ENCODE measurements at regions not wholly inside any gene's neighbourhood (a gene's known extent, or its start where the extent isn't known, plus 50 kb on each side); places are given as distances from the start of the nearest gene placed in this dataset.

DNA sequence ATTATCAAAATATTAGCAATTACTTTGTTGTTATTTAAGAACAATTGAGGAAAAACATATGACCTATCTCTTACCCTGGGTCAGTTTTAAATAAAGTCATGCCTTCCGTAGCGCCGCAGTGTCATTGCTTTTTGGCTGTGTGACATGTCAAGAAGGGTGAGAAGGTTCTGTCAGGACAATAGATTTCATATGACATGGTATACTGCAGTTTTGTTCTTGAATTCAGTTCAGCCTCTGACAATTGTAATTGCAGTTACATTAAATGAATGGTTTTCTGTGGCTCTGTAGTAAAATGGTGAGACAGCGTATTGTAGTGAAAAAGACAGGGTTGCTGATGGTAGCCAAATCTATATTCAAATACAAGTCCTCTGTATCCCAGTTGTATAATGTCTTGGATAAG is 307.2 kb downstream of the CDH2 start:
- Histone ChIP-seq H3K27me3 (ENCODE audit: insufficient read depth, low read depth) (no peaks in the 10 kb centered on the region), H4K20me1 (ENCODE audit: insufficient read depth) (no peaks in the 10 kb centered on the region), H3K4me2 (no peak overlapping the region), H3K36me3 (ENCODE audit: low read depth) (no peaks in the 10 kb centered on the region), H3K4me1 (replicated peaks; ENCODE audit: insufficient read depth) (no peaks in the 10 kb centered on the region), H3K79me2 (ENCODE audit: low read depth) (no peaks in the 10 kb centered on the region), H3K9me2 (ENCODE audit: insufficient read depth) (no peaks in the 10 kb centered on the region), H3K4me3 (no peak overlapping the region), H3K9me3 (ENCODE audit: insufficient read depth, low read depth) (no peaks in the 10 kb centered on the region), H3K27ac (no peak overlapping the region), H3F3A (ENCODE audit: insufficient read depth, low read depth) (no peaks in the 10 kb centered on the region), H2AFZ (no peak overlapping the region)
- POLR2A ChIA-PET (ENCODE audit: unreplicated experiment), result no interaction called here
- DNase-seq, result no peak
- intact Hi-C loops (cut with micrococcal nuclease; ENCODE audit: unreplicated experiment), result loop anchor here (10.0 kb wide), 1 partner anchor 245 kb away; no protein-coding TSS in a partner anchor
- CTCF ChIA-PET, result no interaction called here
- TF ChIP-seq, protein P1, sequence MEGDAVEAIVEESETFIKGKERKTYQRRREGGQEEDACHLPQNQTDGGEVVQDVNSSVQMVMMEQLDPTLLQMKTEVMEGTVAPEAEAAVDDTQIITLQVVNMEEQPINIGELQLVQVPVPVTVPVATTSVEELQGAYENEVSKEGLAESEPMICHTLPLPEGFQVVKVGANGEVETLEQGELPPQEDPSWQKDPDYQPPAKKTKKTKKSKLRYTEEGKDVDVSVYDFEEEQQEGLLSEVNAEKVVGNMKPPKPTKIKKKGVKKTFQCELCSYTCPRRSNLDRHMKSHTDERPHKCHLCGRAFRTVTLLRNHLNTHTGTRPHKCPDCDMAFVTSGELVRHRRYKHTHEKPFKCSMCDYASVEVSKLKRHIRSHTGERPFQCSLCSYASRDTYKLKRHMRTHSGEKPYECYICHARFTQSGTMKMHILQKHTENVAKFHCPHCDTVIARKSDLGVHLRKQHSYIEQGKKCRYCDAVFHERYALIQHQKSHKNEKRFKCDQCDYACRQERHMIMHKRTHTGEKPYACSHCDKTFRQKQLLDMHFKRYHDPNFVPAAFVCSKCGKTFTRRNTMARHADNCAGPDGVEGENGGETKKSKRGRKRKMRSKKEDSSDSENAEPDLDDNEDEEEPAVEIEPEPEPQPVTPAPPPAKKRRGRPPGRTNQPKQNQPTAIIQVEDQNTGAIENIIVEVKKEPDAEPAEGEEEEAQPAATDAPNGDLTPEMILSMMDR (conservative IDR thresholded peaks at IDR 0.05), result no peak
- TF ChIP-seq EZH2 (IDR thresholded peaks at IDR 0.05; ENCODE audit: low read depth), result no peak
- no TSS peak for BruUV-seq (replicated peaks)

DNA sequence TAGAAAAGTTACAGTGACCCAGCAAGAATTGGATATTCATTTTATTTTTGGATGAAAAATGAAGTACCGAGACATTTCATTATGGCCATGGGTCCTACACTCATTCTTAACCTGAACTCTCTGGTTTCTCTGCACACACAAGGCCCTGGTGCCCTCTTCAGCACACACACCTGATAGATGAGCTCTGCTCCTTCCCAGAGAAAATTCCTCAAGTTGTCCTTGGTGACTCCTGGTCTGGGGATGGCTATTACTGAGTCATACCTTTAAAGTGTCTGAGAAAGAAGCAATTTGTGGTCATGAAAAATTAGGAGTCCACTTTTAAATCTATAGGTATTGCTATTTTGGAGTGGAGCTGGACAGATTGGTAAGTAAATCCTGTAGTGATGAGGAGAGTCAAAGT is 311.5 kb downstream of the CDH2 start:
- no TSS peak for BruUV-seq (replicated peaks)
- Histone ChIP-seq H3K36me3 (ENCODE audit: low read depth) (no peaks in the 10 kb centered on the region), H4K20me1 (ENCODE audit: insufficient read depth) (no peaks in the 10 kb centered on the region), H3K27ac (no peak overlapping the region), H3K4me2 (no peak overlapping the region), H3K27me3 (ENCODE audit: insufficient read depth, low read depth) (no peaks in the 10 kb centered on the region), H3K9me3 (ENCODE audit: insufficient read depth, low read depth) (no peaks in the 10 kb centered on the region), H3K4me3 (no peak overlapping the region), H2AFZ (no peak overlapping the region), H3K9me2 (ENCODE audit: insufficient read depth) (no peaks in the 10 kb centered on the region), H3F3A (ENCODE audit: insufficient read depth, low read depth) (no peaks in the 10 kb centered on the region), H3K4me1 (replicated peaks; ENCODE audit: insufficient read depth) (no peaks in the 10 kb centered on the region), H3K79me2 (ENCODE audit: low read depth) (no peaks in the 10 kb centered on the region)
- intact Hi-C loops (cut with micrococcal nuclease; ENCODE audit: unreplicated experiment), result loop anchor here (10.0 kb wide), 1 partner anchor 249 kb away; no protein-coding TSS in a partner anchor
- TF ChIP-seq, protein P1 (conservative IDR thresholded peaks at IDR 0.05), result no peak
- TF ChIP-seq EZH2 (IDR thresholded peaks at IDR 0.05; ENCODE audit: low read depth), result no peak
- POLR2A ChIA-PET (ENCODE audit: unreplicated experiment), result no interaction called here
- no peak for DNase-seq
- CTCF ChIA-PET, result no interaction called here

DNA sequence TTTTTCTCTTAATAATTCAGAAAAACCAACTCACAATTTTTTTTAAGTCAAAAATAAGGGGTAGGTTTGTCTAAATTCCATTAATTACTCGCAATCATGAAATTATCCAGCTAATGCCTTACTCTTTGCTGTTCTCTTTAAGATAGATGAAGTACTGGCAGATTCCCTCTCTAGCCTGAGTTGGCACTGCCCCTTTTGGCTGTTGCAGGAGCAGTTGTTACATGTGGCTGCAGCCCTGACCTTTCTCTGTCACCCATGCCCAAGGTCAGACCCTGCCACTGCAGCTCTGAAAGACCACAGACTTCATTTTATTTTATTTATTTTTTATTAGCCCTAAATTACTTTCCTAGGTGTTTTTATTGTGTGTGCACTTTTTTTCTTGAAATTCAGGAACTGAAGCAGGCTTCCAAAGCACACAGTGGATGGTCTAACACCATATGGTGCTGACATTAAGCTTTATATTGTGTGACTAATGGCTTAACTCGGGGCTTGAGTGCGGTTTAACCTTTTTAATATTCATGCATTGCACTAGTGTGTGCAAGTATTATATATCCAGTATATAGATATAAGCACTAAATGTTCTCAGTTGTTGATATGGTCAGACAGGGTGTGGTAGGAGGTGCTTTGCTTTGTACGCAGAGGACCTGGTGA is 313.0 kb downstream of the CDH2 start:
- no peak overlapping the region for H2AFZ ChIP-seq
- intact Hi-C loops (cut with micrococcal nuclease; ENCODE audit: unreplicated experiment), result loop anchor here (10.0 kb wide), 1 partner anchor 251 kb away; no protein-coding TSS in a partner anchor
- CTCF ChIA-PET, result no interaction called here

More for the DNA sequence above, 313.0 kb downstream of the CDH2 start:
- Histone ChIP-seq H3K4me3 (no peak overlapping the region), H3K4me2 (no peak overlapping the region), H3K9me2 (ENCODE audit: insufficient read depth) (no peaks in the 10 kb centered on the region), H3K27me3 (ENCODE audit: insufficient read depth, low read depth) (no peaks in the 10 kb centered on the region), H4K20me1 (ENCODE audit: insufficient read depth) (no peaks in the 10 kb centered on the region), H3K79me2 (ENCODE audit: low read depth) (no peaks in the 10 kb centered on the region), H3K27ac (no peak overlapping the region), H3F3A (ENCODE audit: insufficient read depth, low read depth) (no peaks in the 10 kb centered on the region), H3K36me3 (ENCODE audit: low read depth) (no peaks in the 10 kb centered on the region), H3K9me3 (ENCODE audit: insufficient read depth, low read depth) (no peaks in the 10 kb centered on the region), H3K4me1 (replicated peaks; ENCODE audit: insufficient read depth) (no peaks in the 10 kb centered on the region)
- BruUV-seq (replicated peaks), result no TSS peak
- no peak for DNase-seq
- TF ChIP-seq, protein P1 (conservative IDR thresholded peaks at IDR 0.05), result no peak
- TF ChIP-seq EZH2 (IDR thresholded peaks at IDR 0.05; ENCODE audit: low read depth), result no peak
- POLR2A ChIA-PET (ENCODE audit: unreplicated experiment), result interaction anchor here (0.7 kb wide), 1 partner anchor 52 kb away, joined by 6 read pairs; no protein-coding TSS in a partner anchor

Measured in PC-9 (cell line).